HEK293 (cell line): ENCODE measurements at regions not wholly inside any gene's neighbourhood (a gene's known extent, or its start where the extent isn't known, plus 50 kb on each side); places are given as distances from the start of the nearest gene placed in this dataset.

Source experiments
- CTCF ChIA-PET: fragments of 350-600 bp; formaldehyde crosslinking; extraction: SDS; loops from one replicate; lab custom pipeline; 2021; ENCODE audit warnings: antibody characterized with exemption; lab: Yijun Ruan, JAX
- POLR2A ChIA-PET: fragments of 300-600 bp; formaldehyde crosslinking; extraction: SDS; loops from one replicate; lab custom pipeline; 2020; ENCODE audit warnings: antibody characterized with exemption, inconsistent platforms; lab: Yijun Ruan, JAX
- H3K27ac ChIP-seq: fragments of 200-500 bp; sonication (Bioruptor generic); 2 replicates; pipeline ENCODE4 v1.5.1; 2014; ENCODE audit warnings: low read depth, low read length, control low read depth, inconsistent platforms; ENCODE audit errors: extremely low read depth
- H3K36me3 ChIP-seq, 2 experiments: fragments of 200-500 bp in 1 of 2; sonication (Bioruptor generic) in 1 of 2; 1 replicate in 1 of 2; 2 replicates in 1 of 2; pipeline ENCODE4 v1.5.1; 2014 to 2017; ENCODE audit warnings: inconsistent platforms in 2 of 2, low read length in 2 of 2; ENCODE audit not compliant: control insufficient read depth in 2 of 2, insufficient read depth in 1 of 2
- H3K4me1 ChIP-seq: fragments of 200-500 bp; sonication (Bioruptor generic); 2 replicates; pipeline ENCODE4 v1.5.1; 2014; ENCODE audit warnings: mild to moderate bottlenecking, low read length, inconsistent platforms; ENCODE audit not compliant: control insufficient read depth, insufficient read depth
- H3K4me3 ChIP-seq: 2 replicates; pipeline ENCODE4 v1.5.1; 2011; ENCODE audit warnings: low read depth, mild to moderate bottlenecking, control low read depth, low read length, moderate library complexity
- H3K9me3 ChIP-seq: fragments of 200-500 bp; sonication (Bioruptor generic); 2 replicates; pipeline ENCODE4 v1.5.1; 2014; ENCODE audit warnings: low read depth, low read length, inconsistent platforms; ENCODE audit not compliant: control insufficient read depth, insufficient read depth
- BCL6B ChIP-seq: fragments of 450-650 bp; formaldehyde crosslinking; IDR thresholded peaks from 2 replicates; pipeline ENCODE4 v1.5.1; 2017; ENCODE audit warnings: missing biosample characterization, missing genetic modification characterization
- CTCF ChIP-seq: fragments of 450-650 bp; formaldehyde crosslinking; IDR thresholded peaks from 2 replicates; pipeline ENCODE4 v1.5.1; 2016; ENCODE audit warnings: missing biosample characterization, missing genetic modification characterization
- ELK4 ChIP-seq: IDR thresholded peaks from 2 replicates; pipeline ENCODE4 v1.6.1; 2011; ENCODE audit warnings: mild to moderate bottlenecking, low read depth, low read length, borderline replicate concordance
- FEZF1 ChIP-seq: fragments of 450-650 bp; formaldehyde crosslinking; IDR thresholded peaks from 2 replicates; pipeline ENCODE4 v1.5.1; 2016; ENCODE audit warnings: missing biosample characterization, missing genetic modification characterization
- GLIS2 ChIP-seq: fragments of 450-650 bp; formaldehyde crosslinking; IDR thresholded peaks from 2 replicates; pipeline ENCODE4 v1.5.1; 2016; ENCODE audit warnings: missing biosample characterization, missing genetic modification characterization
- KLF8 ChIP-seq: fragments of 450-650 bp; formaldehyde crosslinking; IDR thresholded peaks from 2 replicates; pipeline ENCODE4 v1.5.1; 2016; ENCODE audit warnings: missing biosample characterization, missing genetic modification characterization
- OSR2 ChIP-seq: fragments of 450-650 bp; formaldehyde crosslinking; IDR thresholded peaks from 2 replicates; pipeline ENCODE4 v1.5.1; 2016; ENCODE audit warnings: missing biosample characterization, missing genetic modification characterization
- RBAK ChIP-seq: fragments of 450-650 bp; formaldehyde crosslinking; IDR thresholded peaks from 2 replicates; pipeline ENCODE4 v1.5.1; 2016; ENCODE audit warnings: missing biosample characterization, missing genetic modification characterization
- SCRT1 ChIP-seq: fragments of 450-650 bp; formaldehyde crosslinking; IDR thresholded peaks from 2 replicates; pipeline ENCODE4 v1.5.1; 2016; ENCODE audit warnings: missing biosample characterization, missing genetic modification characterization, borderline replicate concordance
- SCRT2 ChIP-seq: fragments of 450-650 bp; formaldehyde crosslinking; IDR thresholded peaks from 2 replicates; pipeline ENCODE4 v1.5.1; 2016; ENCODE audit warnings: missing biosample characterization, missing genetic modification characterization
- SETDB1 ChIP-seq: IDR thresholded peaks from one replicate; pipeline ENCODE4 v1.6.1; 2017; ENCODE audit warnings: mild to moderate bottlenecking, low read length, moderate library complexity, mixed read lengths; ENCODE audit not compliant: insufficient read length
- TCF7L2 ChIP-seq: IDR thresholded peaks from 2 replicates; pipeline ENCODE4 v1.6.1; 2011; ENCODE audit warnings: low read depth, mild to moderate bottlenecking, inconsistent platforms, low read length, moderate library complexity, borderline replicate concordance
- YY2 ChIP-seq: fragments of 450-650 bp; formaldehyde crosslinking; IDR thresholded peaks from 2 replicates; pipeline ENCODE4 v1.5.1; 2016; ENCODE audit warnings: missing biosample characterization, missing genetic modification characterization
- ZBTB21 ChIP-seq: fragments of 450-650 bp; formaldehyde crosslinking; IDR thresholded peaks from 2 replicates; pipeline ENCODE4 v1.5.1; 2017; ENCODE audit warnings: missing biosample characterization, missing genetic modification characterization
- ZBTB7A ChIP-seq: fragments of 450-650 bp; formaldehyde crosslinking; IDR thresholded peaks from 2 replicates; pipeline ENCODE4 v1.5.1; 2016; ENCODE audit warnings: low read depth, missing biosample characterization, missing genetic modification characterization
- ZFHX2 ChIP-seq: fragments of 450-650 bp; formaldehyde crosslinking; conservative IDR thresholded peaks from 2 replicates; pipeline ENCODE4 v1.5.1; 2016; ENCODE audit warnings: missing biosample characterization, missing genetic modification characterization
- ZNF202 ChIP-seq: fragments of 450-650 bp; formaldehyde crosslinking; IDR thresholded peaks from 2 replicates; pipeline ENCODE4 v1.5.1; 2016; ENCODE audit warnings: missing biosample characterization, missing genetic modification characterization, borderline replicate concordance
- ZNF211 ChIP-seq: fragments of 450-650 bp; formaldehyde crosslinking; IDR thresholded peaks from 2 replicates; pipeline ENCODE4 v1.5.1; 2016; ENCODE audit warnings: low read depth, missing biosample characterization, missing genetic modification characterization
- ZNF280C ChIP-seq: fragments of 450-650 bp; formaldehyde crosslinking; IDR thresholded peaks from 2 replicates; pipeline ENCODE4 v1.5.1; 2016; ENCODE audit warnings: missing biosample characterization, missing genetic modification characterization
- ZNF324 ChIP-seq: fragments of 450-650 bp; formaldehyde crosslinking; IDR thresholded peaks from 2 replicates; pipeline ENCODE4 v1.5.1; 2016; ENCODE audit warnings: missing biosample characterization, missing genetic modification characterization
- ZNF514 ChIP-seq: fragments of 450-650 bp; formaldehyde crosslinking; IDR thresholded peaks from 2 replicates; pipeline ENCODE4 v1.5.1; 2016; ENCODE audit warnings: missing biosample characterization, missing genetic modification characterization
- ZNF530 ChIP-seq: fragments of 450-650 bp; formaldehyde crosslinking; IDR thresholded peaks from 2 replicates; pipeline ENCODE4 v1.5.1; 2016; ENCODE audit warnings: low read depth, missing biosample characterization, missing genetic modification characterization
- ZNF549 ChIP-seq: fragments of 450-650 bp; IDR thresholded peaks from 2 replicates; pipeline ENCODE4 v1.5.1; 2018; ENCODE audit warnings: missing biosample characterization, missing genetic modification characterization, mild to moderate bottlenecking, inconsistent platforms, moderate library complexity
- ZNF558 ChIP-seq: fragments of 450-650 bp; formaldehyde crosslinking; IDR thresholded peaks from 2 replicates; pipeline ENCODE4 v1.5.1; 2016; ENCODE audit warnings: missing biosample characterization, missing genetic modification characterization
- ZNF600 ChIP-seq: fragments of 450-650 bp; formaldehyde crosslinking; IDR thresholded peaks from 2 replicates; pipeline ENCODE4 v1.5.1; 2016; ENCODE audit warnings: missing biosample characterization, missing genetic modification characterization
- ZNF677 ChIP-seq: fragments of 450-650 bp; IDR thresholded peaks from 2 replicates; pipeline ENCODE4 v1.5.0; 2018; ENCODE audit warnings: missing biosample characterization, mild to moderate bottlenecking, missing genetic modification characterization, moderate library complexity
- ZNF747 ChIP-seq: fragments of 450-650 bp; formaldehyde crosslinking; IDR thresholded peaks from 2 replicates; pipeline ENCODE4 v1.5.1; 2016; ENCODE audit warnings: missing biosample characterization, missing genetic modification characterization
- ZNF843 ChIP-seq: fragments of 450-650 bp; formaldehyde crosslinking; IDR thresholded peaks from 2 replicates; pipeline ENCODE4 v1.5.1; 2016; ENCODE audit warnings: missing biosample characterization, missing genetic modification characterization

- TF ChIP-seq ZNF211 (tag by site-specific recombination) (no peak), ZFHX2 (tag by site-specific recombination) (no peak), KLF8 (no peak), CTCF (tag by site-specific recombination) (no peak), SCRT2 (tag by site-specific recombination) (no peak), ZNF202 (tag by site-specific recombination) (no peak), ZNF514 (tag by site-specific recombination) (no peak), SETDB1 (no peak), ZBTB21 (no peak), ZNF530 (tag by site-specific recombination) (no peak), ZNF280C (tag by site-specific recombination) (no peak), GLIS2 (tag by site-specific recombination) (no peak)
- TF ChIP-seq, all 188 proteins: peak for 0
Measured at GRCh38 chr2:137872577-137872976, 91.7 kb upstream of the HNMT start (continued).

- no peak overlapping the region for H3K27ac ChIP-seq
- H3K4me1 ChIP-seq, result 0 out of 2 replicates have a peak, but pooled peaks cover 5% of the 10 kb centered on the region
- POLR2A ChIA-PET, result no interaction called here
- H3K4me3 ChIP-seq, result no peak overlapping the region
- TF ChIP-seq ZBTB7A (tag by site-specific recombination) (no peak), FEZF1 (peak; percentile 53), TCF7L2 (peak; percentile 52), ZNF843 (tag by site-specific recombination) (peak; percentile 48; the same call in 1 of the 2 replicates), ZNF677 (tag by site-specific recombination) (no peak), OSR2 (tag by site-specific recombination) (peak; percentile 32; the same call in 1 of the 2 replicates)
- no peaks in the 10 kb centered on the region for H3K9me3 ChIP-seq
- CTCF ChIA-PET, result interaction anchor here (0.6 to 6.8 kb wide), 5 partner anchors 9 to 954 kb away, joined by 3 to 48 read pairs (median 4); no protein-coding TSS in a partner anchor
- no peaks in the 10 kb centered on the region for H3K36me3 ChIP-seq
Measured at GRCh38 chr2:137873536-137874244, 90.6 kb upstream of the HNMT start.

GRCh38 chr2:137879121-137879520, 85.2 kb upstream of the HNMT start:
- TF ChIP-seq ZNF324 (tag by site-specific recombination), result no peak
- TF ChIP-seq RBAK, result no peak
- TF ChIP-seq ZNF202 (tag by site-specific recombination), result no peak
- no peak for TF ChIP-seq ZNF600
- no peak for TF ChIP-seq ZFHX2 (tag by site-specific recombination)
- no peak for TF ChIP-seq BCL6B
- TF ChIP-seq YY2 (tag by site-specific recombination), result no peak
- TF ChIP-seq ELK4, result no peak
- no peak for TF ChIP-seq ZNF558 (tag by site-specific recombination)
- no peak for TF ChIP-seq ZNF747 (tag by site-specific recombination)
- no peak for TF ChIP-seq SCRT1 (tag by site-specific recombination)
- no peak for TF ChIP-seq ZNF549 (tag by site-specific recombination)
- Histone ChIP-seq H3K4me3 (no peak overlapping the region), H3K36me3 (no peaks in the 10 kb centered on the region), H3K4me1 (no peaks in the 10 kb centered on the region), H3K27ac (no peak overlapping the region), H3K9me3 (no peaks in the 10 kb centered on the region)
- ChIA-PET POLR2A (no interaction called here), CTCF (interaction anchor here (1.3 to 2.4 kb wide), 2 partner anchors 10 to 13 kb away, joined by 6 to 9 read pairs; no protein-coding TSS in a partner anchor)
